ENCODE measurements at regions not wholly inside any gene's neighbourhood (a gene's known extent, or its start where the extent isn't known, plus 50 kb on each side); places are given as distances from the start of the nearest gene placed in this dataset.
"Not testable (repeated sequence)": the region's sequence is repeated elsewhere in the genome, so short reads cannot be mapped to it uniquely, and the experiment has no call there.

DNA sequence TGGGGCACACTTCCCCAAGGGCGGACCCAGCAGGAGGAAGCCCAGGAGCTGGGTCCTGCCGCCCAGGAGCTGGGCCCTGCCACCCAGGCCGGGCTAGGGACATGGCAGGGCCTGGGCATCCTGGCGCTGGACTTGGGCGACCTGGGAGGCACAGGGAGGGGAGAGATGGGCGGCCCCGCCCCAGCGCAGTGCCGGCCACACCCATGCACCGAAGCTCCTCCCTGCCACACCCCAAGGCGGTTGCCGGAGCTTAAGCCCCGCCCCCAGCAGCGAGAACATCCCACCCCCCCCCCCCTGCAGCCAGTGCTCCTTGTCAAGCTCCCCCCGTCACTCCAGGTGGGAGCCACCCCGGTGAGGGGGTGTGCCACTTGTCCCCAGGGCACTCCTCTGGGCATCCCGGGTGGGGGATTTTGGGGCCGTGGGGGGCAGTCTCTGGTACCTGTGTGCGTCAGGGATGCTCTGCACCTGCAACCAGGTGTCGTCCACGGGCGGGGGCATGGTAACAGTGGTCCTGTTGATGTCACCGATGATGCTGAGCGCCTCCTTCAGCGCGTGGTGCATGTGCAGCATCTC lies 127.4 kb upstream of the ZSCAN2 start:
- H3K4ac ChIP-seq (replicated peaks; ENCODE audit: insufficient read length, low read depth, low read length); DNase-seq (ENCODE audit: low read depth in 1 of 2, low spot score in 2 of 2); H4K8ac ChIP-seq (ENCODE audit: extremely low read depth, insufficient read depth, low read length); POLR2A ChIA-PET (ENCODE audit: partially characterized antibody); H3K23ac ChIP-seq (ENCODE audit: insufficient read length); H3K18ac ChIP-seq (ENCODE audit: extremely low read depth, low read length); H2BK15ac ChIP-seq (ENCODE audit: low read length); H3K4me1 ChIP-seq (replicated peaks in 1 of 4; ENCODE audit: control insufficient read depth in 3 of 4, insufficient read depth in 4 of 4, low read length in 3 of 4); FAIRE-seq; H4K5ac ChIP-seq (ENCODE audit: insufficient read length, low read depth, low read length); H3K9ac ChIP-seq (replicated peaks in 1 of 4; ENCODE audit: extremely low read depth in 1 of 4, low read depth in 3 of 4, low read length in 3 of 4); H3K79me1 ChIP-seq (ENCODE audit: low read depth, low read length); H3K56ac ChIP-seq (replicated peaks; ENCODE audit: insufficient read length, low read depth, low read length); H2BK5ac ChIP-seq (ENCODE audit: low read depth, low read length); H3K4me2 ChIP-seq (ENCODE audit: insufficient read depth in 1 of 2, low read depth in 2 of 2, low read length in 2 of 2); H3K27ac ChIP-seq (ENCODE audit: low read depth, low read length); H4K20me1 ChIP-seq (replicated peaks in 1 of 2; ENCODE audit: control insufficient read depth in 1 of 2, insufficient read depth in 2 of 2, low read length in 2 of 2); H3K9me3 ChIP-seq (ENCODE audit: insufficient read depth in 2 of 2, low read depth in 1 of 2, low read length in 1 of 2); H2AK5ac ChIP-seq (ENCODE audit: low read depth, low read length); H3K27me3 ChIP-seq (replicated peaks in 1 of 4; ENCODE audit: control insufficient read depth in 3 of 4, extremely low read depth in 1 of 4, insufficient read depth in 3 of 4, low read length in 3 of 4); H2AFZ ChIP-seq (ENCODE audit: low read length); H2BK120ac ChIP-seq (replicated peaks; ENCODE audit: low read depth, low read length); CTCF ChIA-PET (ENCODE audit: partially characterized antibody); H3K4me3 ChIP-seq (ENCODE audit: extremely low read depth in 1 of 4, insufficient read depth in 2 of 4, low read depth in 3 of 4, low read length in 4 of 4); H3K23me2 ChIP-seq (ENCODE audit: low read depth, low read length); H2BK12ac ChIP-seq (ENCODE audit: low read depth, low read length); H3K36me3 ChIP-seq (ENCODE audit: control insufficient read depth in 2 of 4, insufficient read depth in 4 of 4, low read length in 3 of 4); H4K91ac ChIP-seq (replicated peaks; ENCODE audit: insufficient read length, low read length); H3K14ac ChIP-seq (ENCODE audit: insufficient read length); H2BK20ac ChIP-seq (ENCODE audit: low read length); H3K79me2 ChIP-seq (ENCODE audit: control insufficient read depth in 1 of 2, insufficient read depth in 2 of 2, low read length in 2 of 2): not testable (repeated sequence)
- no CpG with 5 or more reads among the region's 26 CpGs for WGBS, 2 experiments (ENCODE audit: extremely low coverage in 1 of 2, insufficient coverage in 1 of 2, insufficient read length in 1 of 2, insufficient replicate concordance in 2 of 2, low coverage in 1 of 2, low lambda C conversion rate in 2 of 2, missing lambda C conversion rate in 1 of 2)

DNA sequence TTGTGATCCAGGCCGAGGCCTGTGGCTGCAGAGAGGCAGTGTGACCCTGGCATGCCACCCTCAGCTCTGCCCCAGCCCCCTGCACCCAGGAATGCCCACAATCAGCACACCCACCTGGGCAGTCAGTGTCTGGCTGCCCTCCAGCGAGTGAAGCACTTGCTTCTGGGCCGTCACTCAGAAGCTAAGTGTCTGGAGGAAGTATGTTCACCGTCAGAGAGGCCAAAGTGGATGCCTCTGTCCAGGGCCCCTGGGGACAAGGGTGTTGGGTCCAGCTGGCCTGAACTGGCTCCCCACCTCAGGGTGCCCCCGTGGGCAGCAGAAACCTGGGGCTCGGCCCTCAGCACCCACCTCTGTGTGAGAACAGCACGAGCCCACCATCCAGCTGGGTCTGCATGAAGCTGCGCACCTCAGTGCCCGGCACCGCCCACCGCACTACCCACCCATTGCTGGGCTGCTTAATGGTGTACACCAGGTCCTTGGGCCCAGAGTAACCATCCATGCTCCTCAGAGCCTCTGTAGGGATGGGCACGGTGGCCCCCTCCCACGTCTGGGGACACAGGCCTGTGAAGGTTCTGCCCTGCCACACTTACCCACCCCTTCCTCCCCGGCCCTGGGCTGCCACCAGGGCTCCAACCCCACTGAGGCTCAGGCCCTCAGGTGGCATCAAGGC lies 124.3 kb upstream of the ZSCAN2 start:
- H3K4me1 ChIP-seq (replicated peaks in 1 of 4; ENCODE audit: control insufficient read depth in 3 of 4, insufficient read depth in 4 of 4, low read length in 3 of 4); DNase-seq (ENCODE audit: low read depth in 1 of 2, low spot score in 2 of 2); H2BK5ac ChIP-seq (ENCODE audit: low read depth, low read length); H3K9me3 ChIP-seq (ENCODE audit: insufficient read depth in 2 of 2, low read depth in 1 of 2, low read length in 1 of 2); H3K18ac ChIP-seq (ENCODE audit: extremely low read depth, low read length); H3K4ac ChIP-seq (replicated peaks; ENCODE audit: insufficient read length, low read depth, low read length); H3K4me3 ChIP-seq (ENCODE audit: extremely low read depth in 1 of 4, insufficient read depth in 2 of 4, low read depth in 3 of 4, low read length in 4 of 4); H3K4me2 ChIP-seq (ENCODE audit: insufficient read depth in 1 of 2, low read depth in 2 of 2, low read length in 2 of 2); H3K23me2 ChIP-seq (ENCODE audit: low read depth, low read length); H3K27ac ChIP-seq (ENCODE audit: low read depth, low read length); H2BK20ac ChIP-seq (ENCODE audit: low read length); POLR2A ChIA-PET (ENCODE audit: partially characterized antibody); FAIRE-seq; H4K8ac ChIP-seq (ENCODE audit: extremely low read depth, insufficient read depth, low read length); H3K9ac ChIP-seq (replicated peaks in 1 of 4; ENCODE audit: extremely low read depth in 1 of 4, low read depth in 3 of 4, low read length in 3 of 4); H3K79me1 ChIP-seq (ENCODE audit: low read depth, low read length); H3K79me2 ChIP-seq (ENCODE audit: control insufficient read depth in 1 of 2, insufficient read depth in 2 of 2, low read length in 2 of 2); H3K23ac ChIP-seq (ENCODE audit: insufficient read length); H4K91ac ChIP-seq (replicated peaks; ENCODE audit: insufficient read length, low read length); H3K27me3 ChIP-seq (replicated peaks in 1 of 4; ENCODE audit: control insufficient read depth in 3 of 4, extremely low read depth in 1 of 4, insufficient read depth in 3 of 4, low read length in 3 of 4); CTCF ChIA-PET (ENCODE audit: partially characterized antibody); H3K56ac ChIP-seq (replicated peaks; ENCODE audit: insufficient read length, low read depth, low read length); H4K20me1 ChIP-seq (replicated peaks in 1 of 2; ENCODE audit: control insufficient read depth in 1 of 2, insufficient read depth in 2 of 2, low read length in 2 of 2); H2BK12ac ChIP-seq (ENCODE audit: low read depth, low read length); H3K14ac ChIP-seq (ENCODE audit: insufficient read length); H2BK15ac ChIP-seq (ENCODE audit: low read length); H3K36me3 ChIP-seq (ENCODE audit: control insufficient read depth in 2 of 4, insufficient read depth in 4 of 4, low read length in 3 of 4); H2AK5ac ChIP-seq (ENCODE audit: low read depth, low read length); H2BK120ac ChIP-seq (replicated peaks; ENCODE audit: low read depth, low read length); H2AFZ ChIP-seq (ENCODE audit: low read length); H4K5ac ChIP-seq (ENCODE audit: insufficient read length, low read depth, low read length): not testable (repeated sequence)
- WGBS, 2 experiments (ENCODE audit: extremely low coverage in 1 of 2, insufficient coverage in 1 of 2, insufficient read length in 1 of 2, insufficient replicate concordance in 2 of 2, low coverage in 1 of 2, low lambda C conversion rate in 2 of 2, missing lambda C conversion rate in 1 of 2): no CpG with 5 or more reads among the region's 14 CpGs

All from H1 (cell line).